K562 (cell line): ENCODE measurements at regions not wholly inside any gene's neighbourhood (a gene's known extent, or its start where the extent isn't known, plus 50 kb on each side); places are given as distances from the start of the nearest gene placed in this dataset.

Source experiments
- BCOR ChIP-seq: fragments of 450-650 bp; IDR thresholded peaks from 2 replicates; pipeline ENCODE4 v1.6.1; 2016
- CHCHD3 ChIP-seq: fragments of 250-450 bp; sonication (Bioruptor Pico); IDR thresholded peaks from 2 replicates; pipeline ENCODE4 v2.1.2; 2022; ENCODE audit warnings: mild to moderate bottlenecking
- CTCF ChIP-seq, 3 experiments: IDR thresholded peaks in 2 of 3; conservative IDR thresholded peaks in 1 of 3; 2 replicates each; pipeline ENCODE4 v1.5.1; 2011 to 2012; ENCODE audit warnings: low read length in 3 of 3, mild to moderate bottlenecking in 3 of 3, control low read depth in 2 of 3, improper control_type of control experiment in 1 of 3, inconsistent platforms in 1 of 3, low read depth in 1 of 3, mixed read lengths in 1 of 3, moderate library complexity in 1 of 3; ENCODE audit not compliant: insufficient read depth in 2 of 3
- FOXM1 ChIP-seq, 2 experiments: fragments of 450-650 bp in 1 of 2; sonication (generic) in 1 of 2; formaldehyde crosslinking in 1 of 2; IDR thresholded peaks; 2 replicates each; pipeline versions ENCODE4 v1.6.1 to v1.9.0; 2017 to 2022; ENCODE audit warnings: low read depth in 2 of 2, mild to moderate bottlenecking in 2 of 2, missing genetic modification reagents in 1 of 2, moderate library complexity in 1 of 2
- MTF1 ChIP-seq: fragments of 250-450 bp; sonication (Bioruptor Pico); IDR thresholded peaks from 2 replicates; pipeline ENCODE4 v1.9.0; 2021; ENCODE audit warnings: moderate library complexity, mild to moderate bottlenecking, inconsistent platforms, borderline replicate concordance
- RAD21 ChIP-seq, 2 experiments: fragments of 250-450 bp in 1 of 2; fragments of 450-650 bp in 1 of 2; sonication (Bioruptor Pico) in 1 of 2; formaldehyde crosslinking in 1 of 2; IDR thresholded peaks in 1 of 2; conservative IDR thresholded peaks in 1 of 2; 2 replicates each; pipeline versions ENCODE4 v1.4.0 to v1.8.0; 2020 to 2022; ENCODE audit warnings: mild to moderate bottlenecking in 2 of 2, moderate library complexity in 1 of 2
- RBM25 ChIP-seq: fragments of 200-400 bp; formaldehyde crosslinking; IDR thresholded peaks from 2 replicates; pipeline ENCODE4 v1.6.1; 2018; ENCODE audit warnings: low read length, low read depth, moderate library complexity; ENCODE audit not compliant: severe bottlenecking
- RNF2 ChIP-seq: sonication (generic); IDR thresholded peaks from 2 replicates; pipeline ENCODE4 v1.6.1; 2016
- SFPQ ChIP-seq: fragments of 200-400 bp; formaldehyde crosslinking; IDR thresholded peaks from 2 replicates; pipeline ENCODE4 v1.6.1; 2017; ENCODE audit warnings: mild to moderate bottlenecking, low read depth, low read length, moderate library complexity
- THRB ChIP-seq: fragments of 450-650 bp; formaldehyde crosslinking; conservative IDR thresholded peaks from 2 replicates; pipeline ENCODE4 v1.4.0; 2022; ENCODE audit warnings: mild to moderate bottlenecking, missing genetic modification characterization
- TOE1 ChIP-seq, 2 experiments: fragments of 450-650 bp in 1 of 2; sonication (generic) in 1 of 2; formaldehyde crosslinking in 1 of 2; IDR thresholded peaks; 2 replicates each; pipeline versions ENCODE4 v1.7.1 to v1.8.0; 2016 to 2022; ENCODE audit warnings: borderline replicate concordance in 2 of 2, mild to moderate bottlenecking in 2 of 2, antibody characterized with exemption in 1 of 2, inconsistent platforms in 1 of 2, low read depth in 1 of 2, missing genetic modification reagents in 1 of 2, moderate library complexity in 1 of 2

GRCh38 chr17:53630638-53631037, 192.1 kb upstream of the KIF2B start (continued):
- TF ChIP-seq THRB (CRISPR knock-in tag) (no peak), RBM25 (peak; percentile 82), CTCF (IDR thresholded peaks at IDR 0.05 in 2 of 3, conservative IDR thresholded peaks at IDR 0.05 in 1 of 3; ENCODE audit: insufficient read depth in 2 of 3, low read depth in 1 of 3, low read length in 3 of 3) (peak in 2 of 3 experiments; percentile 13 to 34; a peak in 2 of 6 replicates), RNF2 (no peak), FOXM1 (IDR thresholded peaks at IDR 0.05; ENCODE audit: low read depth) (no peak), FOXM1 (CRISPR knock-in tag; IDR thresholded peaks at IDR 0.05; ENCODE audit: low read depth) (no peak), SFPQ (no peak), MTF1 (CRISPR knock-in tag) (no peak), TOE1 (IDR thresholded peaks at IDR 0.05; ENCODE audit: borderline replicate concordance) (no peak), TOE1 (CRISPR knock-in tag; IDR thresholded peaks at IDR 0.05; ENCODE audit: borderline replicate concordance, low read depth) (no peak), BCOR (peak; percentile 92), RAD21 (CRISPR knock-in tag; conservative IDR thresholded peaks at IDR 0.05 in 1 of 2, IDR thresholded peaks at IDR 0.05 in 1 of 2) (peak in 1 of 2 experiments; percentile 41; a peak in 3 of 4 replicates), CHCHD3 (CRISPR knock-in tag) (no peak)
